Ureter (tissue), 1 donor: ENCODE measurements at regions not wholly inside any gene's neighbourhood (a gene's known extent, or its start where the extent isn't known, plus 50 kb on each side); places are given as distances from the start of the nearest gene placed in this dataset.

Source experiments
- DNase-seq: peaks from one replicate; pipeline ENCODE4 v3.0.0-alpha.2; 2020; ENCODE audit warnings: low spot score
- donor health status: DM: yes; HTN: yes; CAD: no.

DNA sequence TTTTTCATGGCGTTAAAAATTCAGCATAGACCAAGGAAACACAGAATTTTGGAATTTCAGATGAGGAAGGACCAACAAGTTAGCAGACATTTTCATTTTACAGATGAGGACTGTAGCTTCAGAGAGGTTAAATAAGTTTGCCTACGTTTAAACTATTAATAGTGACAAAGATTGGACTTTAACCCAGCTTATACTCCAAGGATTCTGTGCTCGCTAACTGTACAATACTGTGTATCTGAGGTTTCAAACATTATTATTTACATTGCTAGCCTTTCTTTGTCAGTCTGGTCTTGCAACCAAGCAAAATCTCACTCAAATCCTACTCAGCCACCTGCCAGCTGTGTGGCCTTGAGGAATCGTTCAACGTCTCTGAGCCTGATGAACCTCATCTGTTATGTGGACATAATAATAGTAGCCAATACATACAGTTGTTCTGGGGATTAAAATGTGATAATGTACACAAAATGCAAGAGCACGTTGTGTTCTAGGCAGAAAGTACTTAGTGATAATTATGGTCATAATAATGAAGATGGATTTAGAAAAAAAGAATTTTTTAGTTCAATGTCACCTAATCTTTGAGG lies 462.4 kb upstream of the TRIB2 start:
- no peak for DNase-seq

GRCh38 chr2:12256206-12256605 lies 460.5 kb upstream of the TRIB2 start:
- DNase-seq: no peak

GRCh38 chr2:12257476-12257875 lies 459.3 kb upstream of the TRIB2 start:
- no peak for DNase-seq

DNA sequence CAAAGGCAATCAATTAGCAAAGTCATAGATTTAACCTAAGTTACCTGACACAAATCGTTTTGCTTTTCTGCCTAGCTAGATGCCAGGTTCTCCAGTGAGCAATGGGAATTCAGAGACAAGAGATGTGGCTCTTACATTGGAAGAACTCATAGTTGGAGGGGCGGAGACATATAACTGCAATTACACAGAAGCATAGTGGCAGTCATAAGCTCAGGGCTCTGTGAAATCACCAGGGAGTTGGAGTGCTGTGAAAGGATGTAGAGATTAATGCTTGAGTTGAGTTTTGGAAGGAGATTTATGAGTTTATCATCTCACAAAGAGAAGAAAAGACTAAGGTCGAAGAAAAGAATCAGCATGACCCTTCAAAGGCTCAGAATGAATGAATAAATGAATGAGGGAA lies 457.2 kb upstream of the TRIB2 start:
- DNase-seq: no peak

DNA sequence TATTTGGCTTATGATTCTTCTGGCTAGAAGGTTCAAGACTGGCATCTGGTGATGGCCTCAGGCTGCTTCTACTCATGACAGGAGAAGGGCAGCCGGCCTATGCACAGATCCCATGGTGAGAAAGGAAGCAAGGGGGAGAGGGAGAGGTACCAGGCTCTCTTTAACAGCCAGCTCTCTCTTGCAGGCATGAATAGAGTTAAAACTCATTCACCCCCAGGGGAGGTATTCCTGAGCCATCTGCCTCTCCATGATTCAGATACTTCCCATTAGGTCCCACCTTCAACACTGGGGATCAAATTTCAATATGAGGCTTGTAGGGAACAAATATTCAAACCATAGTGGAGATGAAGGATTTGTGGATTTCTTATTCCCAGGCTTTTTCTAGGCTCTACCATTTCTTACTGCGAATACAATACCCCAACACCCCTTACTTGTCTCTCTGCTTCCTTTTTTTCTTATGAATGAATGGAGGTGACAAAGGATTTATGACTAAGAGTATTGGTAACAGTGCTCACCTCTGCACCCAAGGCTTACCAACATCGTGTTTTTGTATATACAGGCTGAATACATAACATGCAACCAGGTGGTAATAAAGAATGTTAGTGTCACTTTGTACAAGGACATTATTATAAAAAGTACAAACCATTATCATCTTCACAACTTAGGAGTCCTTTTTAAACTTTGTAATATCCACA lies 454.6 kb upstream of the TRIB2 start:
- DNase-seq: no peak

GRCh38 chr2:12262681-12263436 lies 453.9 kb upstream of the TRIB2 start:
- DNase-seq: no peak

DNA sequence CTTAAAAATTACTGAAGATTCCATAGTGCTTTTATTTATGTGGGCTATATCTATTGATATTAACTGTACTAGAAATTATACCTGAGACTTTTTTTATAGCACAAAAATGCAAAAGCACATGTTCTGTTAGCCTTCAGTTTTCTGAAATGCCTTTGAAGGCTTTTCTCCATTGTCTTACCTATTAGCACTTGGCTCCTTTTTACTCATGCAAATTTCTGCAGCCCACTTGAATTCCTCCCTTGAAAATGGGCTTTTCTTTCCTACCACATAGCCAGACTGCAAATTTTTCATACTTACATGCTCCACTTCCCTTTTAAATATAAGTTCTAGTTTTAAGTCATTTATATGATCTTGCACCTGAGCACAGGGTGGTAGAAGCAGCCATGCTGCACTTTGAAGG lies 453.0 kb upstream of the TRIB2 start:
- no peak for DNase-seq

GRCh38 chr2:12264146-12264545 lies 452.6 kb upstream of the TRIB2 start:
- DNase-seq: no peak

- no peak for DNase-seq
Observed at GRCh38 chr2:12265646-12266045, 451.1 kb upstream of the TRIB2 start.

DNA sequence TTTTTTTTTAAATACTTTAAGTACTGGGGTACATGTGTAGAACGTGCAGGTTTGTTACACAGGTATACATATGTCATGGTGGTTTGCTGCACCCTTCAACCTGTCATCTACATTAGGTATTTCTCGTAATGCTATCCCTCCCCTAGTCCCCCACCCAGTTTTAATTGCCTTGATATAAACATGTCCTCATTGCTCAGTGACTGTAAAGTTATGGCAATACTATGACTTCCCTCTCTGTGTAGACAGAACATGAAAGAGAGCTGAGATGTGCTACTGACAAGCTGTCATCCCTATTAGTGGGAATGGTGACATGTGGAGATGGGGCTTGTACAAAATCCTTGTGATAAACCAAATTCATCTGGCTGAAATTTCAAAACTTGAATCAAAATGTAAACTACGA lies 449.7 kb upstream of the TRIB2 start:
- DNase-seq: no peak

GRCh38 chr2:12269041-12269972 lies 447.4 kb upstream of the TRIB2 start:
- no peak for DNase-seq

GRCh38 chr2:12270876-12271588 lies 445.7 kb upstream of the TRIB2 start:
- DNase-seq: no peak

DNA sequence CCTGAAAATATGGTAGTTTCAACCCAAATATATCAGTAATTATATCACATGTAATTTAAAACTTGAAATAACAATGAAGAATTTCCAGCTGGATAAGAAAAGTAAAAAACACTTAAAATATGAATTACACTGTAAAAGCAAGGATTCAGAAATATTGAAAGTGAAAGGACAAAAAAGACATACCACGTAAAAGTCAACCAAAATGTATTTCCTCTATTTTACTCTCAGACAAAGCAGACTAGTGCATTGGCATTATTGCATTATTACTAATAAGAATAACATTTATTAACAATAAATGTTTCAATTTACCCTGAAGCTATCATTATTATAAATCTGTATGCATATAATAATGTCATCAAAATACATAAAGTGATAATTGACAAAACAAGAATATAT lies 445.1 kb upstream of the TRIB2 start:
- no peak for DNase-seq

GRCh38 chr2:12273111-12273510 lies 443.6 kb upstream of the TRIB2 start:
- no peak for DNase-seq

GRCh38 chr2:12274591-12274990 lies 442.1 kb upstream of the TRIB2 start:
- no peak for DNase-seq

DNA sequence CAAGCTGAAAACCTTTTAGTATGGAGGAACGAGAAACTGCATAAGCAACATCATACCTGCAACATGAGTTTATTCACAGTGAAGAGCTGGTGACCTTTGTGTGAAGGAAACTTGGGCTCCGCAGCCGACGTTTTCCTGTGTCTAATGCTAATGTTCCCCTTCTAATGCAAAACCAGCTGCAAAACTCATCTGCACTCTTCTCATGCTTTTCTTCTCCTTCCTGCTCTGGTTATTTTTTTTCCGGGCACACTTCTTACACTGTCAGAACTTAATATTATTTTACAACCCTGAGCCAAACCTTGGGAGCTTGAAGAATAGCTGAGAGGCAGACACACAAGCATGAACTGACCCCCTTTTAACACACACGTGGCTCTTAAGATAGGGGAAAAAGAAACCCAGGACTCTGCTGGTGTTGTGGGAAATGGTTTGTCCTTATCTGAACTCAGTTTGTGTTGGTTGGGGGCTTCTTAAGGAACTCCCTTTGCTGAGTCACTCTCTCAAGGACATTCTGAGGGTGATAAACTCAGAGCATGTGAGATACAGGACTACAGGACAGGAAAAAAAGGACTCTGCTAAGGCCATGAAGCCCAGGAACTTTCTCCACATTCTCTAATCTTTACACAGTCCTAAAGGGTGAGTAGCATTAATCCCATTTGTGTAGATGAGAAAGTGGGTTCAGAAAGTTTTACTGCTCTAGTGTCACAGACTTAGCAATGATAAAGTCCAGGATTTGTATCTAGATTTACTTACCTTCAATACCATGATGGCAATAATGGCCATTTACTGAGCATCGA lies 439.3 kb upstream of the TRIB2 start:
- no peak for DNase-seq

GRCh38 chr2:12278217-12278750 lies 438.5 kb upstream of the TRIB2 start:
- no peak for DNase-seq

- DNase-seq: no peak
Observed at GRCh38 chr2:12282780-12283695, 433.7 kb upstream of the TRIB2 start.

- no peak for DNase-seq
Observed at GRCh38 chr2:12284037-12284436, 432.7 kb upstream of the TRIB2 start.
